GM18519 (cell line): ENCODE measurements at regions not wholly inside any gene's neighbourhood (a gene's known extent, or its start where the extent isn't known, plus 50 kb on each side); places are given as distances from the start of the nearest gene placed in this dataset.
"Not testable (repeated sequence)": the region's sequence is repeated elsewhere in the genome, so short reads cannot be mapped to it uniquely, and the experiment has no call there.

Source experiments
- ATAC-seq: cut with Tn5 transposase; IDR thresholded peaks from one replicate; pipeline ENCODE4 v1.9.1; 2021; ENCODE audit warnings: mild to moderate bottlenecking, moderate library complexity; ENCODE audit not compliant: unreplicated experiment, low FRiP score

- ATAC-seq = no peak
These were observed 246.1 kb downstream of the FSIP2 start for GRCh38 chr2:185984670-185985069.

GRCh38 chr2:185988907-185989306 is 250.3 kb downstream of the FSIP2 start:
- ATAC-seq = not testable (repeated sequence)

GRCh38 chr2:185990861-185991525 is 252.4 kb downstream of the FSIP2 start:
- ATAC-seq = no peak

GRCh38 chr2:185998562-185999070 is 260.0 kb downstream of the FSIP2 start:
- no peak for ATAC-seq

DNA sequence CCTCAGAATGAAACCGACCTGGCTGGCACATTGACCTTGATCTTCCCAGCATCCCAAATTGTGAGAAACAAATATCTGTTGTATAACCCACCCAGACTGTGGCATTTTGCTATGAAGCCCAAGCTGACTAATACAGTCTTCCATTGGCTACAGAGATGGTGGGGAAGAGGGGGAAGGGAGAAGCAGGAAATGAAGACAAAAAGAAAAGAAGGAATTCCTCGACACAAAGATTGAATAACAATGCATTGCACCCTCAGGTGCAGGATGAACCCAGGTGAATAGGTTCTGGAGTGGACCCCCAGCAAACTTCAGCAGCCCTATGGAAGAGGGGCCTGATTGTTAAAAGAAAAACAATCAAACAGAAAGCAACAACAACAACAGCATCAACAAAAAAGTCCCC is 270.7 kb downstream of the FSIP2 start:
- no peak for ATAC-seq

- no peak for ATAC-seq
These were observed 278.7 kb downstream of the FSIP2 start for GRCh38 chr2:186017278-186017677.

GRCh38 chr2:186024921-186025320 is 286.3 kb downstream of the FSIP2 start:
- ATAC-seq = no peak

DNA sequence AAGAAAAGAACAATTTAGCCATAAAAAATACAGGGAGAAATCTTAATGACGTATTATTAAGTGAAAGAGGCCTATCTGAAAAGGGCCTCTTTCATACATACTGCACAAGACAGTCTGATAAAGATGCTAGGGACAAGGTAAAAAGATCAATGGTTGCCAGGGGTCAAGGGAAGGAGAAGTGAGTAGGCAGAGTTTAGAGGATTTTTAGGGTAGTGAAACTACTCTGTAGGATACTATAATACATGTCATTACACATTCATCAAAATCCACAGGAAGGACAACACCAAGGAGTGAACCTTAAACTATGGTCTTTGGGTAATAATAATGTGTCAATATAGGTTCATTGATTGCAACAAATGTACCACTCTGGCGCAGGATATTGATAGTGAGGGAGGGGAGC is 289.3 kb downstream of the FSIP2 start:
- peak; percentile 54 for ATAC-seq

GRCh38 chr2:186031229-186031628 is 292.6 kb downstream of the FSIP2 start:
- no peak for ATAC-seq

GRCh38 chr2:186032102-186032738 is 293.6 kb downstream of the FSIP2 start:
- no peak for ATAC-seq

GRCh38 chr2:186032930-186033329 is 294.3 kb downstream of the FSIP2 start:
- ATAC-seq = no peak

DNA sequence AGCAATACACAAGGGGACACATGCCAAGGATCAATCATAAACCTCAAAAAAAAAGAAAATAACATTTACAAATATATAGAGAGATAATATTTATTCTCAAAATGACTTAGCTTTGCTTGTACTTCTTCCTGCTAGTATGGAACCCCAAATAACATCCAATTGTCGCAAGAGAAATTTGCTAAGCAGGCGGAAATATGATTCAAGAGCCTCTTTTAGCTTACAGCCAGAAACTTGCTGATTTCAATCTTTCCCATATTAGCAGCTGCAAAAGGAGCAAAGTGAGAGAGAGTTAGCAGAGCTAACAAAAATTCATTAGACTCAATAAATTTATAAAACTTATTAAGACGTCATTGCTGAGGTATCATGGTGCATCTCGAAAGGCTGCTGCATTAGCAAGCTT is 294.9 kb downstream of the FSIP2 start:
- no peak for ATAC-seq

GRCh38 chr2:186036862-186037449 is 298.4 kb downstream of the FSIP2 start:
- no peak for ATAC-seq

DNA sequence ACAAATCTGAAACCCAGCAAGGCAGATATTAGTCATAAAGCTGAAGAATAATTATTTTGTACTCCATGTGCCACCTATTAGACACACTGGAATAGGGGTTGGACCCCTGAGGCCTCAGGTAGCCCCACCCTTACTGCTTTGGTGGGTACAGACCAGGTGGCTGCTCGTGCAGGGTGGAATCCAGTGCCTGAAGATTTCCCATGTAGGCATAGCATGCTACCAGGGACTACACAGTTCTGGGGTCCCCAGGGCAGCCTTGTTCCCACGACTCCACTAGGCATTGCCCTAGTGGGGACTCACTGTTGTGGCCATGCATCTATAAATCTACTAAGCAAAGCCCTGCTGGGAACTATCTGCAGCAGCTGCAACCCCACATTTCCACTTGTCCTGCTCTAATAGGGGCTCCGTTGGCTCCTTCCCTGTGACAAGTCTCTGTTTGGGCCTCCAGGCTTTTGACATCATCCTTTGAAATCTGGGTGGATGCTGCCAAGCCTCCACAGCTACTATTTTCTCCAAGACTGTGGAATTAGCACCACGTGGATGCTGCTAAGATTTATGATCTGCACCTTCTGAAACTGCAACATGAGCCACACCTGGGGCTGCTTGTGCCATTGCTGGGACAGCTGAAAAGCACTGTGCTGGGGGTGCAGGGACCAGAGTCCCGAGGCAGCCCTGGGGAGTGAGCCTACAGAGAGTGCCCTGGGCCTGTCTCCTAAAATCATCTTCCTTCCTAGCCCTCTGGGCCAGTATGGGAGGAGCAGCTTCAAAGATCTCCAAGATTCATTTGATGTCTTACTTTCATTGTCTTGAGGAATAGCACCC is 303.8 kb downstream of the FSIP2 start:
- no peak for ATAC-seq

- no peak for ATAC-seq
These were observed 306.2 kb downstream of the FSIP2 start for GRCh38 chr2:186044761-186045160.

- ATAC-seq = no peak
These were observed 314.3 kb downstream of the FSIP2 start for GRCh38 chr2:186052930-186053329.

GRCh38 chr2:186058614-186059013 is 320.0 kb downstream of the FSIP2 start:
- no peak for ATAC-seq

GRCh38 chr2:186059096-186059495 is 320.5 kb downstream of the FSIP2 start:
- ATAC-seq = no peak

- ATAC-seq = no peak
These were observed 322.3 kb downstream of the FSIP2 start for GRCh38 chr2:186060744-186061440.

GRCh38 chr2:186064507-186064906 is 325.9 kb downstream of the FSIP2 start:
- no peak for ATAC-seq
